ENCODE measurements at regions not wholly inside any gene's neighbourhood (a gene's known extent, or its start where the extent isn't known, plus 50 kb on each side); places are given as distances from the start of the nearest gene placed in this dataset.

GRCh38 chr14:85088192-85088591 lies 441.8 kb upstream of the FLRT2 start:
- TF ChIP-seq CTCF (conservative IDR thresholded peaks at IDR 0.05; ENCODE audit: low read depth in 2 of 2) (no peak), POLR2AphosphoS5 (IDR thresholded peaks at IDR 0.05; ENCODE audit: low read depth) (no peak), REST (IDR thresholded peaks at IDR 0.05; ENCODE audit: unreplicated experiment) (no peak), EZH2phosphoT487 (IDR thresholded peaks at IDR 0.05; ENCODE audit: unreplicated experiment) (no peak), EZH2 (IDR thresholded peaks at IDR 0.05; ENCODE audit: low read depth, unreplicated experiment) (no peak), JUNB (IDR thresholded peaks at IDR 0.05; ENCODE audit: unreplicated experiment) (no peak)
- TF ChIP-seq, protein P1, sequence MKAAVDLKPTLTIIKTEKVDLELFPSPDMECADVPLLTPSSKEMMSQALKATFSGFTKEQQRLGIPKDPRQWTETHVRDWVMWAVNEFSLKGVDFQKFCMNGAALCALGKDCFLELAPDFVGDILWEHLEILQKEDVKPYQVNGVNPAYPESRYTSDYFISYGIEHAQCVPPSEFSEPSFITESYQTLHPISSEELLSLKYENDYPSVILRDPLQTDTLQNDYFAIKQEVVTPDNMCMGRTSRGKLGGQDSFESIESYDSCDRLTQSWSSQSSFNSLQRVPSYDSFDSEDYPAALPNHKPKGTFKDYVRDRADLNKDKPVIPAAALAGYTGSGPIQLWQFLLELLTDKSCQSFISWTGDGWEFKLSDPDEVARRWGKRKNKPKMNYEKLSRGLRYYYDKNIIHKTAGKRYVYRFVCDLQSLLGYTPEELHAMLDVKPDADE (IDR thresholded peaks at IDR 0.05) = no peak

All from GM23338 (cell line).